Esophagus muscularis mucosa (tissue), 4 donors: ENCODE measurements at regions not wholly inside any gene's neighbourhood (a gene's known extent, or its start where the extent isn't known, plus 50 kb on each side); places are given as distances from the start of the nearest gene placed in this dataset.

Experiments
- DNase-seq: peaks from one replicate; pipeline ENCODE4 v3.0.0-alpha.2; 2017; ENCODE audit errors: extremely low spot score
- H3K27ac ChIP-seq, 4 donors: fragments of 200-600 bp; sonication (generic); replicated peaks in 1 of 4; 1 replicate in 3 of 4; 2 replicates in 1 of 4; pipeline ENCODE4 v1.5.1; 2016 to 2019; ENCODE audit warnings: mild to moderate bottlenecking in 1 of 4
- H3K27me3 ChIP-seq, 4 donors: fragments of 200-600 bp; sonication (generic); one replicate each; pipeline versions ENCODE4 v1.5.1 to v1.6.0; 2016 to 2019
- H3K36me3 ChIP-seq, 4 donors: fragments of 200-600 bp; sonication (generic); one replicate each; pipeline ENCODE4 v1.5.1; 2016 to 2019
- H3K4me1 ChIP-seq, 4 donors: fragments of 200-600 bp; sonication (generic); one replicate each; pipeline ENCODE4 v1.5.1; 2016 to 2019
- H3K4me3 ChIP-seq, 4 donors: fragments of 200-600 bp; sonication (generic); 1 replicate in 2 of 4; 2 replicates in 2 of 4; pipeline ENCODE4 v1.5.1; 2016 to 2019; ENCODE audit warnings: mild to moderate bottlenecking in 4 of 4, moderate library complexity in 1 of 4
- H3K9me3 ChIP-seq, 4 donors: fragments of 200-600 bp; sonication (generic); 1 replicate in 3 of 4; 2 replicates in 1 of 4; pipeline ENCODE4 v1.5.1; 2016 to 2019
- CTCF ChIP-seq, 3 experiments: fragments of 200-600 bp in 2 of 3; fragments of 450-650 bp in 1 of 3; sonication (generic) in 2 of 3; IDR thresholded peaks; one replicate each; pipeline ENCODE4 v1.5.1; 2017 to 2019; ENCODE audit warnings: antibody characterized with exemption in 3 of 3, mild to moderate bottlenecking in 2 of 3, moderate library complexity in 1 of 3
- EP300 ChIP-seq: sonication (generic); formaldehyde crosslinking; IDR thresholded peaks from one replicate; pipeline ENCODE4 v1.6.1; 2017; ENCODE audit warnings: antibody characterized with exemption
- POLR2A ChIP-seq: fragments of 450-650 bp; IDR thresholded peaks from one replicate; pipeline ENCODE4 v1.6.1; 2017; ENCODE audit warnings: antibody characterized with exemption, moderate library complexity, mild to moderate bottlenecking, low read depth
- POLR2AphosphoS5 ChIP-seq, 2 donors: sonication (generic); formaldehyde crosslinking; IDR thresholded peaks; one replicate each; pipeline ENCODE4 v1.6.1; 2017; ENCODE audit warnings: antibody characterized with exemption in 2 of 2
- WGBS: methylation state at CpG from one replicate; pipeline ENCODE4 v1.1.5; 2018; 5-methylcytosine and 5-hydroxymethylcytosine counted together
- intact Hi-C: fragments of 100-400 bp; cut with DNase I; formaldehyde crosslinking; loops from one replicate; pipeline ENCODE4 v1.15.1; 2023

- Histone ChIP-seq H3K36me3 (no peaks in the 10 kb centered on the region), H3K27me3 (no peaks in the 10 kb centered on the region), H3K4me1 (no peaks in the 10 kb centered on the region), H3K4me3 (no peak overlapping the region), H3K9me3 (no peaks in the 10 kb centered on the region), H3K27ac (no peak overlapping the region)
- no peak for TF ChIP-seq POLR2A
- no peak for TF ChIP-seq EP300
- TF ChIP-seq POLR2AphosphoS5 (IDR thresholded peaks at IDR 0.05) = no peak
- TF ChIP-seq CTCF (IDR thresholded peaks at IDR 0.05) = no peak
- no CpG with 5 or more reads among the region's 6 CpGs for WGBS
- intact Hi-C loops = no loop called here
- DNase-seq = no peak
These were observed 183.7 kb upstream of the NLGN4Y start for GRCh38 chrY:14340459-14341143.

GRCh38 chrY:14344648-14345333, 179.5 kb upstream of the NLGN4Y start:
- Histone ChIP-seq H3K4me1 (no peaks in the 10 kb centered on the region), H3K27me3 (no peaks in the 10 kb centered on the region), H3K9me3 (no peaks in the 10 kb centered on the region), H3K36me3 (no peaks in the 10 kb centered on the region), H3K4me3 (peak overlapping the region in 2 of 4 donors; percentile 14 to 38), H3K27ac (no peak overlapping the region)
- WGBS = no CpG with 5 or more reads among the region's 5 CpGs
- DNase-seq = no peak
- TF ChIP-seq EP300 = no peak
- no peak for TF ChIP-seq POLR2A
- TF ChIP-seq CTCF (IDR thresholded peaks at IDR 0.05) = no peak
- TF ChIP-seq POLR2AphosphoS5 (IDR thresholded peaks at IDR 0.05) = no peak
- intact Hi-C loops = no loop called here

- TF ChIP-seq POLR2A = no peak
- TF ChIP-seq CTCF (IDR thresholded peaks at IDR 0.05) = no peak
- no peak for TF ChIP-seq EP300
- no peak for TF ChIP-seq POLR2AphosphoS5 (IDR thresholded peaks at IDR 0.05)
- no peaks in the 10 kb centered on the region for H3K36me3 ChIP-seq
- H3K27ac ChIP-seq = no peak overlapping the region
- no peaks in the 10 kb centered on the region for H3K27me3 ChIP-seq
- WGBS = no CpG with 5 or more reads among the region's 1 CpG
- intact Hi-C loops = no loop called here
- H3K9me3 ChIP-seq = no peaks in the 10 kb centered on the region
- H3K4me1 ChIP-seq = no peaks in the 10 kb centered on the region
- H3K4me3 ChIP-seq = no peak overlapping the region
- no peak for DNase-seq
These were observed 172.7 kb upstream of the NLGN4Y start for GRCh38 chrY:14351590-14351989.

GRCh38 chrY:14356154-14356553, 168.2 kb upstream of the NLGN4Y start:
- TF ChIP-seq POLR2A = no peak
- intact Hi-C loops = no loop called here
- H3K27ac ChIP-seq = no peak overlapping the region
- no peaks in the 10 kb centered on the region for H3K36me3 ChIP-seq
- H3K9me3 ChIP-seq = no peaks in the 10 kb centered on the region
- WGBS = no CpG with 5 or more reads among the region's 2 CpGs
- no peaks in the 10 kb centered on the region for H3K27me3 ChIP-seq
- no peak for DNase-seq
- no peaks in the 10 kb centered on the region for H3K4me1 ChIP-seq
- no peak overlapping the region for H3K4me3 ChIP-seq

GRCh38 chrY:14360748-14361500, 163.4 kb upstream of the NLGN4Y start:
- Histone ChIP-seq H3K4me3 (no peak overlapping the region), H3K27ac (no peak overlapping the region), H3K36me3 (no peaks in the 10 kb centered on the region), H3K27me3 (no peaks in the 10 kb centered on the region), H3K4me1 (no peaks in the 10 kb centered on the region), H3K9me3 (no peaks in the 10 kb centered on the region)
- no peak for TF ChIP-seq POLR2A
- TF ChIP-seq POLR2AphosphoS5 (IDR thresholded peaks at IDR 0.05) = no peak
- no peak for TF ChIP-seq CTCF (IDR thresholded peaks at IDR 0.05)
- no peak for TF ChIP-seq EP300
- no peak for DNase-seq
- intact Hi-C loops = no loop called here
